Common myeloid progenitor, CD34-positive (primary cell): ENCODE measurements at regions not wholly inside any gene's neighbourhood (a gene's known extent, or its start where the extent isn't known, plus 50 kb on each side); places are given as distances from the start of the nearest gene placed in this dataset.

ENCODE experiments used
- CTCF ChIA-PET: fragments of 350-600 bp; sonication (Branson Sonifier 250); formaldehyde crosslinking; loops from one replicate; lab custom pipeline; 2021; ENCODE audit warnings: antibody characterized with exemption; lab: Charles Lee
- POLR2A ChIA-PET: fragments of 350-600 bp; sonication (Branson Sonifier 250); formaldehyde crosslinking; loops from one replicate; lab custom pipeline; 2021; ENCODE audit warnings: antibody characterized with exemption; lab: Charles Lee
- DNase-seq, 3 donors: peaks; one replicate each; pipeline versions ENCODE4 v3.0.0 to v3.0.0-alpha.2; 2013
- H3K27ac ChIP-seq, 2 experiments: 1 replicate in 1 of 2; 2 replicates in 1 of 2; pipeline ENCODE4 v1.7.0; 2013; ENCODE audit warnings: inconsistent platforms in 2 of 2, low read length in 2 of 2, mild to moderate bottlenecking in 2 of 2, low read depth in 1 of 2, moderate library complexity in 1 of 2; ENCODE audit not compliant: severe bottlenecking in 2 of 2, insufficient read depth in 1 of 2, poor library complexity in 1 of 2
- H3K27me3 ChIP-seq, 5 experiments: replicated peaks in 2 of 5; 1 replicate in 3 of 5; 2 replicates in 2 of 5; pipeline versions ENCODE4 v1.6.1 to v1.7.0; 2013; ENCODE audit warnings: low read length in 4 of 5, mild to moderate bottlenecking in 2 of 5, moderate library complexity in 2 of 5, inconsistent platforms in 1 of 5; ENCODE audit not compliant: insufficient read depth in 5 of 5, control insufficient read depth in 4 of 5
- H3K36me3 ChIP-seq, 4 experiments: 1 replicate in 2 of 4; 2 replicates in 2 of 4; pipeline versions ENCODE4 v1.6.1 to v1.7.0; 2013; ENCODE audit warnings: low read length in 3 of 4, control low read depth in 1 of 4, mild to moderate bottlenecking in 1 of 4; ENCODE audit not compliant: control insufficient read depth in 4 of 4, insufficient read depth in 4 of 4
- H3K4me1 ChIP-seq, 4 experiments: 1 replicate in 3 of 4; 2 replicates in 1 of 4; pipeline versions ENCODE4 v1.6.1 to v1.7.1; 2013; ENCODE audit warnings: low read length in 3 of 4, mild to moderate bottlenecking in 3 of 4, control low read depth in 1 of 4, inconsistent platforms in 1 of 4, moderate library complexity in 1 of 4; ENCODE audit not compliant: control insufficient read depth in 4 of 4, insufficient read depth in 4 of 4; ENCODE audit errors: control extremely low read depth in 1 of 4
- H3K4me3 ChIP-seq, 7 experiments: 1 replicate in 4 of 7; 2 replicates in 3 of 7; pipeline versions ENCODE4 v1.5.1 to v1.7.0; 2013; ENCODE audit warnings: mild to moderate bottlenecking in 7 of 7, low read length in 6 of 7, moderate library complexity in 6 of 7, inconsistent platforms in 2 of 7, low read depth in 2 of 7, control low read depth in 1 of 7; ENCODE audit not compliant: insufficient read depth in 4 of 7, control insufficient read depth in 1 of 7; ENCODE audit errors: extremely low read depth in 1 of 7
- H3K9me3 ChIP-seq, 5 experiments: 1 replicate in 4 of 5; 2 replicates in 1 of 5; pipeline versions ENCODE4 v1.6.1 to v1.7.1; 2013; ENCODE audit warnings: low read length in 4 of 5, mild to moderate bottlenecking in 2 of 5, inconsistent platforms in 1 of 5, low read depth in 1 of 5, moderate library complexity in 1 of 5; ENCODE audit not compliant: control insufficient read depth in 4 of 5, insufficient read depth in 2 of 5; ENCODE audit errors: control extremely low read depth in 1 of 5
- WGBS: methylation state at CpG from one replicate; pipeline ENCODE4 v1.1.5; 2013; ENCODE audit not compliant: insufficient coverage; 5-methylcytosine and 5-hydroxymethylcytosine counted together

- Histone ChIP-seq H3K27me3 (no peaks in the 10 kb centered on the region), H3K4me3 (no peak overlapping the region), H3K4me1 (no peaks in the 10 kb centered on the region), H3K9me3 (no peaks in the 10 kb centered on the region), H3K36me3 (no peaks in the 10 kb centered on the region), H3K27ac (no peak overlapping the region)
- no CpG with 5 or more reads among the region's 4 CpGs for WGBS
- ChIA-PET CTCF (interaction anchor here (1.0 kb wide), 1 partner anchor 21 kb away, joined by 3 read pairs; no protein-coding TSS in a partner anchor), POLR2A (no interaction called here)
- no peak for DNase-seq
These were observed 1428.7 kb downstream of the PCDH18 start for GRCh38 chr4:136103616-136104015.

- POLR2A ChIA-PET = no interaction called here
- Histone ChIP-seq H3K9me3 (no peaks in the 10 kb centered on the region), H3K27ac (no peak overlapping the region), H3K27me3 (no peaks in the 10 kb centered on the region), H3K4me1 (peaks cover 0 to 8% (median 0%) of the 10 kb centered on the region in 4 experiments), H3K4me3 (no peak overlapping the region), H3K36me3 (no peaks in the 10 kb centered on the region)
- CTCF ChIA-PET = no interaction called here
- no peak for DNase-seq
- WGBS = no CpG with 5 or more reads among the region's 4 CpGs
These were observed 1434.6 kb downstream of the PCDH18 start for GRCh38 chr4:136097676-136098075.

- Histone ChIP-seq H3K27me3 (peaks cover 0 to 4% (median 0%) of the 10 kb centered on the region in 5 experiments), H3K4me1 (no peaks in the 10 kb centered on the region), H3K4me3 (no peak overlapping the region), H3K27ac (no peak overlapping the region), H3K9me3 (no peaks in the 10 kb centered on the region), H3K36me3 (no peaks in the 10 kb centered on the region)
- no peak for DNase-seq
- POLR2A ChIA-PET = no interaction called here
- CTCF ChIA-PET = no interaction called here
- WGBS = 100% methylated on average over 3 of the region's 4 CpGs
These were observed 1444.0 kb downstream of the PCDH18 start for GRCh38 chr4:136088211-136088867.

GRCh38 chr4:136078976-136079375 is 1453.3 kb downstream of the PCDH18 start:
- no CpG with 5 or more reads among the region's 1 CpG for WGBS
- no peaks in the 10 kb centered on the region for H3K36me3 ChIP-seq
- DNase-seq = peak; percentile 14 to 60 (median 30)
- peaks cover 0 to 2% (median 0%) of the 10 kb centered on the region in 5 experiments for H3K27me3 ChIP-seq
- H3K27ac ChIP-seq = no peak overlapping the region
- H3K9me3 ChIP-seq = peaks cover 0 to 4% (median 0%) of the 10 kb centered on the region in 5 experiments
- ChIA-PET CTCF (no interaction called here), POLR2A (no interaction called here)
- peaks cover 0 to 8% (median 0%) of the 10 kb centered on the region in 4 experiments for H3K4me1 ChIP-seq
- H3K4me3 ChIP-seq = no peak overlapping the region

GRCh38 chr4:136056748-136057147 is 1475.5 kb downstream of the PCDH18 start:
- Histone ChIP-seq H3K27me3 (no peaks in the 10 kb centered on the region), H3K4me3 (no peak overlapping the region), H3K9me3 (no peaks in the 10 kb centered on the region), H3K4me1 (no peaks in the 10 kb centered on the region), H3K36me3 (no peaks in the 10 kb centered on the region), H3K27ac (no peak overlapping the region)
- no peak for DNase-seq
- ChIA-PET CTCF (interaction anchor here (1.2 kb wide), 1 partner anchor 25 kb away, joined by 4 read pairs; no protein-coding TSS in a partner anchor), POLR2A (no interaction called here)
- WGBS = 96% methylated on average over 3 of the region's 7 CpGs

- no peaks in the 10 kb centered on the region for H3K27me3 ChIP-seq
- no peak for DNase-seq
- no peaks in the 10 kb centered on the region for H3K4me1 ChIP-seq
- H3K36me3 ChIP-seq = no peaks in the 10 kb centered on the region
- ChIA-PET CTCF (interaction anchor here (1.0 kb wide), 1 partner anchor 14 kb away, joined by 4 read pairs; no protein-coding TSS in a partner anchor), POLR2A (no interaction called here)
- no peak overlapping the region for H3K27ac ChIP-seq
- no peaks in the 10 kb centered on the region for H3K9me3 ChIP-seq
- no peak overlapping the region for H3K4me3 ChIP-seq
- WGBS = no CpG with 5 or more reads among the region's 3 CpGs
These were observed 1476.9 kb downstream of the PCDH18 start for GRCh38 chr4:136055360-136055759.

GRCh38 chr4:136036744-136037143 is 1495.5 kb downstream of the PCDH18 start:
- DNase-seq = peak in 1 of 3 donors; percentile 2
- CTCF ChIA-PET = no interaction called here
- WGBS = no CpG with 5 or more reads among the region's 1 CpG

More at GRCh38 chr4:136036744-136037143, 1495.5 kb downstream of the PCDH18 start:
- Histone ChIP-seq H3K4me1 (no peaks in the 10 kb centered on the region), H3K27ac (no peak overlapping the region), H3K27me3 (no peaks in the 10 kb centered on the region), H3K4me3 (no peak overlapping the region), H3K36me3 (no peaks in the 10 kb centered on the region), H3K9me3 (no peaks in the 10 kb centered on the region)
- POLR2A ChIA-PET = no interaction called here
